GM19035 (cell line): ENCODE measurements at regions not wholly inside any gene's neighbourhood (a gene's known extent, or its start where the extent isn't known, plus 50 kb on each side); places are given as distances from the start of the nearest gene placed in this dataset.
"Not testable (repeated sequence)": the region's sequence is repeated elsewhere in the genome, so short reads cannot be mapped to it uniquely, and the experiment has no call there.

ENCODE experiments used
- ATAC-seq: cut with Tn5 transposase; IDR thresholded peaks from one replicate; pipeline ENCODE4 v1.9.1; 2021; ENCODE audit not compliant: unreplicated experiment

DNA sequence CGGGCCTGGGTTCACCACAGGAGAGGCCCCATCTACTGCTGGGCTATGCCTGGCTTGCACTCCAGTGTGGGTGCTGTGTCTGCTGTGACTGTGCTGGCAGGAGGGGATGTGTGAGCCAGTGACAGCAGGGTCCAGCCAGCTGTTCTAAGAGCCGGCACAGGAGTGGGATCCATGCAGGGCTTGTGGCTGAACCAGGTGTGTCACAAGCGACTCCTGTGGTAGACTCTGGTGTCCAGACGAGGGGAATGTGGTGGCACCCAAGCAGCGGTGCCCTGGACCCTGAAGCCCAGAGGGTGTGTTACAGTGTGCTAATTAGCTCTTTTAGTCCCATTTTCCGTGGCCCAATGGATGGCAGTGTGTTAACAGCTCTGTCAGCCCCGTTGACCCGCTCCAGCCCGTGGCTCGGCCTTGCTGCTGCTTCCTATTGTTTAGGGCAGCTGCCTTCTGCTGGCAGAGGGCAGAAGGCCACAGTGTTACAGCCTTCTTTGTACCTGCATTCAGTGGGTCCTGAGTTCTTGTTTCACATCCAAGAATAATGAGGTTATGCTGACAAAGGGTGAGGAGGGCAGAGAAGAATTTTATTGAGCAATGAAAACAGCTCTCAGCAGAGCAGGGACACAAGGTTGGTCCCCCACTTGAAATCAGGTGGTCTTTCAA, 78.5 kb upstream of the RNU6-1 start:
- no peak for ATAC-seq

DNA sequence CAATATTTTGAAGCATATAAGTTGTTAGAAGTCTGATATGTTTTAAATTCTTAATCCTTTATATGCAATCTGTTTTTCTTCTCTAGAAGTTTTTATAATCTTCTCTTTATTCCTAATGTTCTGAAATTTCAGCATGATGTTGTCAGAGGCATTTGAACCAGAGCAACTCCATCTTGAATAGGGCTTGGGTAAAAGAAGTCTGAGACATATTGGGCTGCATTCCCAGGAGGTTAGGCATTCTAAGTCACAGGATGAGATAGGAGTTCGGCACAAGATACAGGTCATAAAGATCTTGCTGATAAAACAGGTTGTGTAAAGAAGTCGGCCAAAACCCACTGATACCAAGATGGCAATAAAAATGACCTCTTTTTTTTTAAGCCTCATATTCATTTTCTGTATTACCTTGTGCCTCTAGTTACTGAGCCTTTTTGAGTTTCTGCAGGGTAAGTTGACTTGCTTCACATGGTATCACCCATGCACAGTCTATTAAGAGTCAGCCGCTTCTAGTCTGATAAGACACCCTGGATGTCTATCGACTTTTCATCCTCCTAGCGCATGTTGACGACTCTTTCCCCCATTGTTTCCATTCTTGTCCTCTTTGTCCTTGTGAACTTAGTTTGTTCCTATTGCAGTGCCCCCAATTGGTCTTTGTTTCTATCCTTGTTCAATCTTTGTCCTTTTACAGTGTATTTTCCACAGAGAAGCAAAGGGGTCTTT, 80.8 kb upstream of the RNU6-1 start:
- no peak for ATAC-seq

DNA sequence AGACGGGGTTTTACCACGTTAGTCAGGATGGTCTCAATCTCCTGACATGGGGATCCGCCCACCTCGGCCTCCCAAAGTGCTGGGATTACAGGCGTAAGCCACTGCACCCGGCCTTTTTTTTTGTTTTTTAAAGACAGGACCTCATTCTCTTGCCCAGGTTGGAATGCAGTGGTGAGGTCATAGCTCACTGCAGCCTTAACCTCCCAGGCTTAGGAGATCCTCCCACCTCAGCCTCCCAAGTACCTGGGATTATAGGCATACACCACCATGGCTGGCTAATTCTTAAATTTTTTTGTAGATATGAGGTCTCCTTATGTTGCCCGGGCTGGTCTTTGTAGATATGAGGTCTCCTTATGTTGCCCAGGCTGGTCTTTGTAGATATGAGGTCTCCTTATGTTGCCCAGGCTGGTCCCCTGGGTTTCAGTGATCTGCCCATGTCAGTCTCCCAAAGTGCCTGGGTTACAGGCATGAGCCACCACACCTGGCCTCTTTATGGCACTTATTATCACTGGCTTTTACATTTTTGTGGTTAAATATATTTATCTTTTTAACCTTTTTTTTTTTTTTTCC, 82.3 kb upstream of the RNU6-1 start:
- no peak for ATAC-seq

DNA sequence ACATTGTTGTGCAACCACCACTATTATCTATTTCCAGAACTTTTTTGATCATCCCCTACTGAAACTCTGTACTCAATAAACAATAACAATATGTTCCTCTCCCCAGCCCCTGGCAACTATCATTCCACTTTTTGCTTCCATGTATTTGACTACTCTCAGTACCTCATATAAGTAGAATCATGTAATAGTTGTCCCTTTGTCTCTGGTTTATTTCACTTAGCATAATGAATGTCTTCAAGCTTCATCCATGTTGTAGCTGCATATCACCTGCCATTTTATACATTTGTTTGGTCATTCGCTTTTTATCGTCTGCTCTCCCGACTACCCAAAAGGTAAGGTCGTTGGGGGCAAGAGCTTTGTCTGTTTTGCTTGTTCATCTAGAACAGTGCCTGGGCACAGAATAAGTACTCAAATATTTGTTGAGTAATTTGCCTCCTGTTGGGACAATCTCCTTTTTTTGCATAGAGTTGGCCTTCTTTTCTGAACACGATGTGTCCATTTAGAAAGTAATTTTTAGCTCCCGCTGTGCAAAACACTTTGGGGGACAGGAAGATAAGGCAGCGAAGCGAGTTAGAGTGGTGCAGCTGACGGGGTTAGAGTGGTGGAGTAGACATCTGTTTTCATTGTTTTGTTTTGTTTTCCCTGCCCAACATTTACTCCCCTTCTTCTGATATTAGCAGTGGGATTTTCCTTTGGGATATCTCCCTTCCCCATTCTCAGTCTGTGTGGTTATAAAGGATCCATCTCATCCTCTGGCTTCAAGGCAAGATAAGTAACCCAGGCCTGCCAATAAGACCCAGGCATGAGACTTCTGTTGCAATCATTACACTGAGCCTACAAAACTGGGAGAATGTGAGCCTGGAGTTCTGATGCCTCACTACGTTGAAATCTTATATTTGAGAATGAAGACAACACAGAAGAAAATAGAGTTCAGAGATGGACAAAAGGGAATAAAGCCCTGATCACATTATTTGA, 83.4 kb upstream of the RNU6-1 start:
- ATAC-seq = no peak

DNA sequence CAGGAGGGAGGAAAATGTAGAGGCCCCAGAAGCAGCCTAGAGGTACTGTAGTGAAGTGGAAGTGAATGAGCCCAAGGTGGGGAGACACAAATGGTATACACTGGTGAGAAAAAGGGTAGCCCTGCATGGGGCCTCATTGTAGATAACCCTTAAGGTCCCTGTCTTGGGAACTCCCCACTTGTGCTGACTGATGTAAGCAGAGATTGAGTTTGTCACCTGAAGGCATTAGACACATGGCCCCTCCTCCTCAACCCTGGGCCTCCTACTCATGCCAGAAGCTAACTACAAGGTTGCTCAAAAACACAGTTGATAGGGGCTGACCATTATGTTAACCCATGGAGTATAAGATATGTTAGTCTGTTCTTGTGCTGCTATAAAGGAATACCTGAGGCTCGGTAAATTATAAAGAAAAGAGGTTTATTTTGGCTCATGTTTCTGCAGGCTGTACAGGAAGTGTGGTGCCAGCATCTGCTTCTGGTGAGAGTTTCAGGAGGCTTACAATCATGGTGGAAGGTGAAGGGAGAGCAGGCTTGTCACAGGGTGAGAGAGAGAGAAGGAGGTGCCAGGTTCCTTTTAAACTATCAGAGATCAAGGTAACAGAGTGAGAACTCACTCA, 84.6 kb upstream of the RNU6-1 start:
- no peak for ATAC-seq

DNA sequence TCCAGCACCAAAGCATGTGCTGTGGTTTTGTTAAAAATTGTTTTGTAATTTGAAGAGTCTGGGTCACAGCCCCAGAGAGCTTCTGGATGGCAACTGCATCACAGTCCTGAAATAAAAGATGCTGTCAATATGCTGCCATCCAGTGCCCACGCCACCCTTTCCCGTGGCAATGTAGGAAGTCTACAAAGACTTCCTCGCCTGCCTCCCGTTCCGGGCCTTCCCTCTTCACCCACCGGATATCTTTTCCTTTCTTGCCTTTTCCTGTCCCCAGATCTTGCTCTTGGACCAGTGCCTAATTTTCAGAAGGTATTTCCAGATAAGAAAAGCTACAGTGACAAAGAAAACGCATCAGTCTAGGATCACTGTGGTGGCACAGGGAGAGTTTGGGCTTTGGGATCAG, 85.3 kb upstream of the RNU6-1 start:
- ATAC-seq = no peak

DNA sequence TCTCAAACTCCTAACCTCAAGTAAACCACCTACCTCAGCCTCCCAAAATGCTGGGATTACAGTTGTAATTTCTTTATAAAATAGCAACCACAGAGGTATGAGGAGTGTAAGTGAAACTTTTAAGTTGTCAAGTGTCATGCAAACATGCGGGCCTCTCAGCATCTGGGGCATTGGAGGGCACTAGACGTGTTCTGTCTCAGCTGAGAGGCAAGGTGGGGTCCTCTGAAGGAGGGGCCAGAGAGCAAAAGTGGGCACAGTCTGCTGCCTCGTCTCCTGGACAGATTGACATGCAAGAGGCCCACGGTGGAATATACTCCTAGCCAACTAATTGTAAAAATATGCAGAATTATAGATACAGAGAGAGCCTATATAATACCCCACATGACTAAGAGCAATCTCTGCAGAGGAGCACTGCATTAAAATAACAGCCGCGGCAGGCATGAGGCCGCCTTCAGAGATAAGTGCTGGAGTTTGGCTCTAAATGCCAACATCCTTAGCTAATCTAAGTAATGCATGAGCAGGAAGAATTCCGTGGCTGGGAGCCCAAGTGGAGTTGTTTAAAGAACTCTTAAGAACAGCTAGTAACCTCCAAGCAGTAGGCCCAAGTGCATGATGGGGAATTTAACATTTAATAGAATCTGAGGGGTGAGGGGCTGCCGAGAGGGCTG, 87.8 kb upstream of the RNU6-1 start:
- ATAC-seq = no peak

DNA sequence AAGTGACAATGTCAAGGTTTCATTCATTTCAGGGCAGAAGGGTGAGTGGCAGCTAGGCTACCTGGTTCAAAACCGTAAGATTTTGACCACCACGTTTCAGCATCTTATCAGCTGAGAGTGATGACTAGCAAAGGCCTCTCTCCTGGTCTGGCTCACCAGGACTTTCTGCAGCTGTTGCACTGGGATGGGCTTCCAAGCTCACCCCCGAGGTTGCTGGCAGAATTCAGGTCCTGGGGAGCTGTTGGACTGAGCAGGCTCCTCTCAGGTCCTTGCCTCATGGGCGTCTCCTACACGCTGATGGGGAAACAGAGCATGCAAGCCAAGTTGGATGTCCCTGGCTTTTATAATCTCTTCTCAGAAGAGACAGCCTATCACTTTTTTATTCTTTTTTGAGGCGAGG, 88.8 kb upstream of the RNU6-1 start:
- ATAC-seq = no peak

DNA sequence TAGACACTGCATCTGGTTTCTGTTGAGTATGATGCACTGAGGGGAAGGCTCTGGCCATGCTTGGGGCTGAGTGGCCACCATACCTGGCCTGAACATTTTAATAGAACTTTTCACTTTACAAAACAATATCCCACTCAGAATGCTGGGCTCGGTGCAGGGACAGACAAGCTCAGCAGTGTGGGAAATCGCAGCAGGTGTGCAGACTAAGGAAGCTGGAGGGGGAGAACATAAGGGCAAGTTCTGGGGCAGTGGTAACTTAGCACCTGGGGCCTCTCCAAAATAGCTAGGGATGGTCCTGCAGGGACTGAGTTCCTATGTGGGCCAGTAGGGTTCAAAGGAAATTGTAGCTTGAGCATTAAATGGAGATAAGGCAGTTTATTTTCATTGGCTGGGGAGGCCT, 90.9 kb upstream of the RNU6-1 start:
- no peak for ATAC-seq

DNA sequence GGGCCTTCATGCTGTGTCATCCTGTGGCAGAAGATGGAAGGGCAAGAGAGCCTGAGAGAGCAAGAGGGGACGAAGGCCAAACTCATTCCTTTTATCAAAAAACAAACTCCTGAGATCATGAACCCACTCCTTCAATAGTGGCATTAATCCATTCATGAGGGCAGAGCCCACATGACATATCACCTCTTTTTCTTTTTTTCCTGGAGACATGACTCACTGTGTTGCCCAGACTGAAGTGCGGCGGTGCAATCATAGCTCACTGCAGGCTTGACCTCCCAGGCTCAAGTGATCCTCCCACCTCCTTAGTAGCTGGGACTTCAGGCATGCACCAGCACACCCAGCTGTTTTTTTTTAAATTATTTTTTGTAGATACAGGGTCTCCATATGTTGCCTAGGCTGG, 92.0 kb upstream of the RNU6-1 start:
- ATAC-seq = no peak

DNA sequence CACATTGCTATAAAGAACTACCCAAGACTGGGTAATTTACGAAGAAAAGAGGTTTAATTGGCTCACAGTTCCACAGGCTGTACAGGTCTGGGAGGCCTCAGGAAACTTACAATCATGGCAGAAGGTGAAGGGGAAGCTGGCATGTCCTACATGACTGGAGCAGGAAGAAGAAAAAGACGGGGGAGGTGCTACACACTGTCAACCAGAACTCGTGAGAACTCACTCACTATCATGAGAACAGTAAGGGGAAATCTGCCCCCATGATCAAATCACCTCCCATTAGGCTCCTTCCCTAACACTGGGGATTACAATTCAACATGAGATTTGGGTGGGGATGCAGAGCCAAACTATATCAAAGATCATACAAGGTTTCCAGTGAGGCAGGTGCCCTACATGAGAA, 94.3 kb upstream of the RNU6-1 start:
- not testable (repeated sequence) for ATAC-seq

DNA sequence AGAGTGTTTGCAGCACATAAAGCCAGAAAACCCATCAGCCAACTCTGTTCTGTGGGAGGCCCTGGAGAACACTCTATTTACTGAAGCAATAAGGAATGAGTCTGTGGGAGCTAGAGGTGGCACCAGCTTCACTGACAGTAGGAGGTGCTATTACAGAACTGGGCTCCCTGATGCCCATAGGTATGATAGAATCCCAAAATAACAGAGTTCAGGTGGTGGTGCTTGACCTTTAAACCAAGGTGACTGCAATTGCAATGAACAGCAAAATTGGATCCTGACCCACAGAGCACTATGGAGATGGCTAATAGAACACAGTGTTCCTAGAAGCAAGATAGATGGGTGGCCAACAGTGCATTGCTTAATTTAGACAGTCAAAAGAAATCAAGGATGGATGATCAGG, 95.4 kb upstream of the RNU6-1 start:
- no peak for ATAC-seq

DNA sequence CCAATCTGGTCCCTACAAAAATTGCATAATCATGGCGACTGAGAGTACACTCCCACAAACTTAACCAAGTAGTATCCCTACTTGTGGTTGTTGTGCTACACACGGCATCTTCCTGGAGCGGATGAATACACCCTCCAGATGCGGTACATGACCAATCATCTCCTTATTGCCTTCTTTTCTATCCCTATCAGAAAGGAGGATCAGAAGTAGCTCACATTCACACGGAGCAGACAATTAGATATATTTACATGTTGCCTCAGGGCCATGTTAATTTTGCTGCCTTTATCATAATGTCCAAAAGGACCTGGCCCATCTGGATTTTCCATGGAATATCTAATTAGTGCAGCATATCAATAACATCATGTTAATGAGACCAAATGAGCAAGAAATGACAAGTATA, 96.4 kb upstream of the RNU6-1 start:
- ATAC-seq = no peak

DNA sequence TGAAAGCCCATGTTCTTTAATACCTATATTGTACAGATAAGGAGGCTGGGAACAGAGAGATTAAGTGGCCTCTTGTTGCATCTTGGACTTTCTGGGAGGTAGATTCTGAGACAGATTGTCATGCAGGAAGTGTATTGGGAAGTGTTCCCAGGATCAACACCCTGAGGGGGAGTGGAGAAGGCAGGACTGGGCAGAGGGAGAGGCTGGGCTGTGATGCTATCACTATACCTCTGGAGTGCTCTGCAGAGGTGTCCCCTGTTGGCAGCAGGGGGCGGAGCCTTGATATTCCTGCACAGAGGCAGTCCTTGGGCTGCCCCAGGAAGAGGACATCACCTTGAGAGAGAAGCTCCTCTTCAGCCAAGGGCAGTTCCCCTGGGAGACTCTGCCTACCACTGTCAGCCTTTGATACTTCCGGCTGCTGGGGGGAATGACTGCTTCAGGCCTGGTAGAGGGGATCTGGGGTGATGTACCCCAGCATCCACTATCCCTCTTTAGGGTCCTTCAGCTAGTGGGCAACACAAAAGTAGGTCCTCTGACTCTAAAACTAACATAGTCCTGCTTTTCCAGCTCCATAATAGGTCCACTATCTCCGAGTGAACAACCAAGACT, 97.4 kb upstream of the RNU6-1 start:
- ATAC-seq = no peak

DNA sequence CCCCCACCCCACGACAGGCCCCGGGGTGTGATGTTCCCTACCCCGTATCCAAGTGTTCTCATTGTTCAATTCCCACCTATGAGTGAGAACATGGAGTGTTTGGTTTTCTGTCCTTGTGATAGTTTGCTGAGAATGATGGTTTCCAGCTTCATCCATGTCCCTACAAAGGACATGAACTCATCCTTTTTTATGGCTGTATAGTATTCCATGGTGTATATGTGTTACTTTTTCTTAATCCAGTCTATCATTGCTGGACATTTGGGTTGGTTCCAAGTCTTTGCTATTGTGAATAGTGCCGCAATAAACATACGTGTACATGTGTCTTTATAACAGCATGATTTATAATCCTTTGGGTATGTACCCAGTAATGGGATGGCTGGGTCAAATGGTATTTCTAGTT, 99.3 kb upstream of the RNU6-1 start:
- ATAC-seq = not testable (repeated sequence)

DNA sequence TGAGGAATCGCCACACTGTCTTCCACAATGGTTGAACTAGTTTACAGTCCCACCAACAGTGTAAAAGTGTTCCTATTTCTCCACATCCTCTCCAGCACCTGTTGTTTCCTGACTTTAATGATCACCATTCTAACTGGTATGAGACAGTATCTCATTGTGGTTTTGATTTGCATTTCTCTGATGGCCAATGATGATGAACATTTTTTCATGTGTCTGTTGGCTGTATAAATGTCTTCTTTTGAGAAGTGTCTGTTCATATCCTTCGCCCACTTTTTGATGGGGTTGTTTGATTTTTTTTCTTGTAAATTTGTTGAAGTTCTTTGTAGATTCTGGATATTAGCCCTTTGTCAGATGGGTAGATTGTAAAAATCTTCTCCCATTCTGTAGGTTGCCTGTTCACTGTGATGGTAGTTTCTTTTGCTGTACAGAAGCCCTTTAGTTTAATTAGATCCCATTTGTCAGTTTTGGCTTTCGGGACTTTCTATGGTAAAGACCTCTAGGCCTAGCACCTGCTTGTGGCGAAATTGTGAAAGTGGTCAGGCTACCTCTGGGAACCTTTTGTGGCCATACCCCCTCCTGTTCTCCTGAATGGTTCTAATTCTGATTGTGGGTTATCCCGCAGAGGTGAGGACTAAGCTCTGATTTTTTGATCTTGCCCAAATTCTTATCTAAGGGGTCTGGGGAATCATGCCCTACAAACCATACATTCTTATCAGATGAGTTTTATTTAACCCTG, 99.9 kb upstream of the RNU6-1 start:
- not testable (repeated sequence) for ATAC-seq

DNA sequence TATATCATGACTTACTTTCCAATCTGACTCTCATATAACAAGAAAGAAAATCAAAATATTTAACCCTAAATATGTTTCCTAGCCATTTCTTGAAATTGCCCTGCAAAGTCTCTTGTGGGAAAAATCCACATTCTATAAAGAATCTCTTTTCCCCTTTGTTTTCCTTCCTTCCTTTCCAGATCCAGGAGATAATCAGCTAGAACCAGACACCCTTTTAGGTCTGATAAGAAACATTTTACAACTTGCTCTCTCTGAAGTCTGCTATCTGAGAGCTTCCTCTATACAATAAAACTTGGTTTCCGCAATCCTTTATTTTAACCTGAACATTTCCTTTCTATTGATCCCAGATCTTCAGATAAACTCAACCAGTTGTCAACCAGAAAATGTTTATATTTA, 100.5 kb upstream of the RNU6-1 start:
- no peak for ATAC-seq

DNA sequence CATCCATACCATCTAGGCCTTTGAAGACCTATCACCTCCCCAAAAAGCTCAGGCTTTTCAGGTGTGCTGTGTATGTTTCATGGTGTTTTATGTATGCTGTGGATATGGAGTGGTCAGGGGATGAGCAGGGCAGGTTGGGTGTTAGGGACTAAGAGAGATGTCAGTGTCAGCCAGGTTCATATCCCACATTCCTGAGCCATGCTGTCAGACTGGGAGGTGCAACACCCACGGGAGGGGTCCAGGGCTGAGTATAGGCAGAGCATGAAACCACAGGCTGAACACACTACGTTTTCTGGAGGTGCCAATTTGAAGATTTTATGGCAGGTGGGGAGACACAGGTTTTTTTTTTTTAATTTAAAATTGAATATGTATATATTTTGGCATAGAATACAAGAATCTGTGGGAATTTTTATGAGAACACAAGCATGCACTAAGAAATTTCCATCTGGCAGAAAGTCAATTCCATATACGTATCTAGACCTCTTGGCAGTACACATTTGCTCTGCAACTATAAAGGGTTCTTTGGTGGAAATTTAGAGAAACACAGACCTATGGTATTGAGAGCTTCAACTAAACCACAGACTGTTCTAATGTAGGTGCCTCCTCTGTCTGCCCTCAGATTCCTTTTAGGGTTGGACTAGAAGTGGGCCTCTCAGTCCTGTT, 101.9 kb upstream of the RNU6-1 start:
- no peak for ATAC-seq

DNA sequence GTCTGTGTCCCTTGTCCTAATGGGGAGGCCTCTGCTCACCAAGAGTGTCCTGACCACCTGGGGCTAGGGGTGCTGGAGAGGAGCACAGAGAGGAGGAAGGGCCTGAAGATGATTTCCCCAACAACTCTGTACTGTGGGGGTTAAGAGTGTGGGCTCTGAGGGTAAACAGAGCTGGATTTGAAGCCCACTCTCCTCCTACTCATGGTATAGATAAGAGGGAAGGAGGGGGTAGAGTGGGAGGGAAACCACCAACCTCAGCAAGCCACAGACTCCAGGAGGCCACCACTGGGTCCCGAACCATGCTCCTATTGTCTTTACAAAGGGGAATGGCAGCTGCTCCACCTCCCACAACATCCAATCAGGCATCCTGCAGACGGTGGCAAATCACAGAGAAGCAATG, 103.6 kb upstream of the RNU6-1 start:
- no peak for ATAC-seq
